SK-N-SH (cell line): ENCODE measurements at regions not wholly inside any gene's neighbourhood (a gene's known extent, or its start where the extent isn't known, plus 50 kb on each side); places are given as distances from the start of the nearest gene placed in this dataset.

Experiments used
- RAD21 ChIP-seq: IDR thresholded peaks from 2 replicates; pipeline ENCODE4 v1.6.1; 2012; ENCODE audit warnings: mild to moderate bottlenecking, low read length
- RFX5 ChIP-seq: IDR thresholded peaks from 2 replicates; pipeline ENCODE4 v1.6.1; 2012; ENCODE audit warnings: mild to moderate bottlenecking, improper control_type of control experiment, low read length
- TF ChIP-seq, protein P1 (sequence below): fragments of 200-600 bp; sonication (generic); IDR thresholded peaks from 2 replicates; pipeline ENCODE4 v1.6.1; 2017; ENCODE audit warnings: antibody characterized with exemption, mild to moderate bottlenecking, moderate library complexity

DNA sequence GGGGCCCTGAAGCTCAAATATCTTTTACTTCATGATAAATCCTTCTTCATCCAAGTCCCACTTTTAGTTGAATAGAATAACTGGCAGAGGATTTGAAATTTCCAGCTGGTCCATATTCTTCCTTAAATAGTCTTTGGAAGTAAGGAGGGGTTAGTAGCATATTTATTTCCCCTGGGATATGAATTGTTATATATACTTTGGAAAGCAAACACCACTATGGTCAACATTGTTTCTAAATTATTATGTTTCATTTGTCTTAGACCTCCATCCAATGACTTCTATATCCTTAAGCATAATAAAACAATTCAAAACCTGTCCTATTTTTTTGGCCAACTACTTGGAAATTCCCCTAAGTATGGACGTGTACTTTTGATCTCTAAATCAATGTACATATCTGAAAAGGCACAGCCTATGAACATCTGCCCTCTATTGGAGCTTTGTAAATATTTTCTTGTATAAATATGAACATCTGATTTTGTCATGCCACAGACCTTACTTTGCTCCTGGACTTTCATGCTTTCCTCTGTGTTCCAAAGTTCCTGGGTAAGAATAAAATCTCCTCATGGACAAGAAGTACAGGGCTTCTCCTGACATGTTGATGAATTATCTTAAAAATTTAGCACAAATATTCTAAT lies 1212.0 kb downstream of the GALC start:
- TF ChIP-seq RAD21 (no peak), RFX5 (no peak)
- TF ChIP-seq, protein P1, sequence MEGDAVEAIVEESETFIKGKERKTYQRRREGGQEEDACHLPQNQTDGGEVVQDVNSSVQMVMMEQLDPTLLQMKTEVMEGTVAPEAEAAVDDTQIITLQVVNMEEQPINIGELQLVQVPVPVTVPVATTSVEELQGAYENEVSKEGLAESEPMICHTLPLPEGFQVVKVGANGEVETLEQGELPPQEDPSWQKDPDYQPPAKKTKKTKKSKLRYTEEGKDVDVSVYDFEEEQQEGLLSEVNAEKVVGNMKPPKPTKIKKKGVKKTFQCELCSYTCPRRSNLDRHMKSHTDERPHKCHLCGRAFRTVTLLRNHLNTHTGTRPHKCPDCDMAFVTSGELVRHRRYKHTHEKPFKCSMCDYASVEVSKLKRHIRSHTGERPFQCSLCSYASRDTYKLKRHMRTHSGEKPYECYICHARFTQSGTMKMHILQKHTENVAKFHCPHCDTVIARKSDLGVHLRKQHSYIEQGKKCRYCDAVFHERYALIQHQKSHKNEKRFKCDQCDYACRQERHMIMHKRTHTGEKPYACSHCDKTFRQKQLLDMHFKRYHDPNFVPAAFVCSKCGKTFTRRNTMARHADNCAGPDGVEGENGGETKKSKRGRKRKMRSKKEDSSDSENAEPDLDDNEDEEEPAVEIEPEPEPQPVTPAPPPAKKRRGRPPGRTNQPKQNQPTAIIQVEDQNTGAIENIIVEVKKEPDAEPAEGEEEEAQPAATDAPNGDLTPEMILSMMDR: no peak
